GM18868 (cell line): ENCODE measurements at regions not wholly inside any gene's neighbourhood (a gene's known extent, or its start where the extent isn't known, plus 50 kb on each side); places are given as distances from the start of the nearest gene placed in this dataset.

Experiments used
- ATAC-seq: cut with Tn5 transposase; IDR thresholded peaks from one replicate; pipeline ENCODE4 v1.9.1; 2021; ENCODE audit warnings: mild to moderate bottlenecking, moderate library complexity; ENCODE audit not compliant: unreplicated experiment

DNA sequence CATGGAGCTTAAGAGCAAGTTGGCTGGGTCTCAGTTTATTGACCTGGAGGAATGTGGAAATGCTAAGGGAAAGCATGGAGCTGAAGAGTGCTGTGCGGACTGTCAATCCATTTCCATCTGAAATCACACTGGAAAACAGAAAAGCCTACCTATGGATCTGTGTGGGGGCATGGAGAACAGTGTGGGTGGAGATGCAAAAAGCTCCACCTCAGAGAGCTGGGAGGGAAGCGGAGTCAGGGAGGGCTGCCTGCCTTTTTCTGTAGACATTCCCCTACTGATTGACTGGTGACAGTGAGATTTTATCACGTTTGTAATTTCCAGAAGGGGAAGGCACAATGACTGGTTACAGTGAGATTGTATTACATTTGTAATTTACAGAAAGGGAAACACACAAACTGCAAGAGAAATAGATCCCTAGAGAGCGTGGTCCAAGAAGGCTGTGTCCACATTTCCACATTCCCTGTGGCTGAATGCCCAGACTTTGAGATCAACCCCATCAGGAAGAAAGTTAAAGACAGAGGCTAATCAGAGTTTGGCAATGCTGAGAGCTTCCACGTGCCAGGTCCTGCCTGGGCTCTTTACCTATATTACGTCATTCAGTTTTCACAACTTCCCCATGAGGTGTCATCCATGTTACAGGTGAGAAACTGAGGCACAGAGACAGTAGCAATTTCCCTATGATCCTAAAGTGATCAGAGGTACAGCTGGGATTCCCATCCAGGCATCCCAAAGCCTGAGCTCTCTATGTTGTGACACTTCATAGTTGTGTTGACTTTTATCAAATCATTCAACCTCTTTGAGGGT, 67.7 kb upstream of the NSMCE3 start:
- no peak for ATAC-seq

DNA sequence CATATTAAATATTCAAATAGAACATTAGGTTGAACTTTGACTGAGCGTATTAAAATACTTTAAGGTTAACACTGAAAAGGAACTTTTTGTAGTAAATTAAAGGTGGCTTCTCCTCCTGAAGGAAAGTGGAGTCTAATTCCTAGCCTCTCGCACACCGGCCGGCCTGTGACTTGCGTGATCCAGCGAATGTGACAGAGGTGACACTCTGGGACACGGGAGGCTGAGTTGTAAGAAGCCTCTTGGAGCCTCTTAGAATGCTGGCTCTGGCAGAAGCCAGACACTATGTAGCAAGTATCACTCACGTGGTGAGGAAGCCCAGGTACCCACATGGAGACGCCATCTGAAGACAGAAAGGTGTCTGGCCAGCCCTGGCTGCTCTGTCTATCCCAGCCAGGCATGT, 64.9 kb upstream of the NSMCE3 start:
- ATAC-seq = no peak

DNA sequence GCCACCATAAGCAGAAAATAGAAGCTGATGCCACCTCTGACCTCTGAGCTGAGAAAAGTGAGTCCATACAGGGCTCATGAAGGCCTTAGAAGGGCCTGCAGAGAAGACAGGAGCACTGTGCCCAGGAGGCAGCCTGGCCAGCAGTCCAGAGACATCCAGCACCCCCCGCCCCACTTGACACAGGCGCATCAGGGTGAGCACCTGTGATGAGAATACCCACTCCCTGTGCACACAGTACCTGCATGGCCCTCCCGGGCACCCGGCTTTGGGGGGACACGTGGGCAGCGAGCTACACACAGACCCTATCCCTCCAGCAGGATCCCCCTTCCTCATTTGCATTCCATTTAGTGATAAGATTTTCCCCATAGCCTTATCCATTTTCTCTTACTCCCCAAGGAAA, 63.6 kb upstream of the NSMCE3 start:
- no peak for ATAC-seq

- ATAC-seq = no peak
Observed at GRCh38 chr15:29331669-29332068, 62.0 kb upstream of the NSMCE3 start.

- no peak for ATAC-seq
Observed at GRCh38 chr15:29331071-29331470, 61.4 kb upstream of the NSMCE3 start.

GRCh38 chr15:29324746-29325145, 55.1 kb upstream of the NSMCE3 start:
- no peak for ATAC-seq

DNA sequence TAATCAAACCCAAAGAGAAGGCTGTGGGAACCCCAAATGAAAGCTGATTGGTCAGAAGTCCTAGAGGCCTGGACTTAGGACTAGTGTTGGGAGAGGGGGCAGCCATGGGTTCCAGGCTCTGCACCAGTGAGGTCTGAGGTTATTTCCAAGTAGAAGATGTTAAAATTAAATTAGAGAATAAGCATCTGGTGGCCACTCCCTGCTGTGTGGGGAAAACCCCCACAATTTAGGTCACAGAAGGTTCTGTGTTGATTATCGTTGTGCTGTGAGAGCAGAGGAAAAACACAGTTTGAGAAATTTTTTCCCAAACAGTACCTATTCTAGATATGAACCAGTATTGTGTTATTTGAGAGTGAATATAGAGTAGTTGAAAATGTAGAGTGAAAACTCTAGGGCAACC, 53.9 kb upstream of the NSMCE3 start:
- no peak for ATAC-seq

DNA sequence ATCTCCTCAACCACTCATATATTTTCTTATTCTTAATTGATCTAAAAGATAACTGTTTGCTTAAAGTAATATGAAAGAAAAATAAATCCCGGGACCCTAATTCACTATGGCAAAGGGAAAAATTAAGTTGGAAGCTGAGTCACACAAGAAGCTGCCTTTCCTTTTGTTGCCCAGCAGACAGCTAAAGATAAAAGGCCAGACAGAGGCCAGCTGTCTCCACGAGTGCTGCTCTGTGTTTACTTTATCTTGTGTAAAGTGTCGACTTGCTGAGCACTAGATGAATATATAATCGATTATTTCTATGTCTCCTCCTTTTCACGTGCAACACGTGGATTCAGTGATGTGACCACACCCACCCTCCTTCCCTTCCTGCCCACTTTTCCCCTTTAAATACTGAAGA, 52.8 kb upstream of the NSMCE3 start:
- no peak for ATAC-seq

GRCh38 chr15:29320420-29320819, 50.8 kb upstream of the NSMCE3 start:
- ATAC-seq = no peak

DNA sequence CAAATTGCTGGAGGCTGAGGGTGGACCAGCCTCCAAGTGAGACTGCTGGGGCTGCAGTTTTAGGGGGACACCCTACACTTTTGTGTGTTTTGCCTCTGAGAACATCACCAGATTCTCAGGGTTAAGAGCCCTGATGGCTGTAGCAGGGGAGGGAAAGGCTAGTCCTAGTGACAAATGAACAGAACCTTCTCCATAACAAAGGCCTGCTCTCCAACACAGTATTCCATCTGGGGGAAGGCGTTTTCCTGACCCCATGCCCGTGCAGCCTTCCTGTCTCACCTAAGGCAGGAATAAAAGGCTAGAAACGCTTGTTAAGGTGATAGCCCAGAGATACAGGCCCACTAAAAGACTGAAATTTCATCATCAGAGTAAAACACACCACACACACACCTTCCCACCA, 50.2 kb upstream of the NSMCE3 start:
- no peak for ATAC-seq
